ENCODE measurements at regions not wholly inside any gene's neighbourhood (a gene's known extent, or its start where the extent isn't known, plus 50 kb on each side); places are given as distances from the start of the nearest gene placed in this dataset.

DNA sequence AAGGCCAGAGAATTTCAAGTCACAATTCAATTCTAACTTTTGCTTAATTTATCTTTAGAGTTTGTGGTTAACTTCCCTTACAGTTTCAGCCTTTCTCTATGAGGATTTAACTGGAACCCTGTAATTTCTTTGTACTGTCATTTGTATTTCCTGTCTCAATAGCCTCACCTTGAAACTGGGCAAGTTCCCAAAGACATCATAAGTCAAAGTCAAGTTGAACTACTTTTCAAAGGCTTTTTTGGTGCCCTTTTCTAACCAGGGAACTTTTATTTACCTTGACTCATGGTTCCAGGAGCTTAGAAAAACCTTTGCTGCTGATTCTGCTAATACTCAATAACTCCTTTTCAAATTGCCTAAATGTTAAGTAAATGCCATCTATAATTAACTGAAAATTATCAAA lies 200.8 kb upstream of the KRR1 start:
- H3K9me3 ChIP-seq (ENCODE audit: control insufficient read depth, low read length) = no peaks in the 10 kb centered on the region
- H3K4me3 ChIP-seq (ENCODE audit: insufficient read depth, low read depth, low read length, poor library complexity, severe bottlenecking) = no peak overlapping the region
- no peak overlapping the region for H3K27ac ChIP-seq (ENCODE audit: insufficient read depth, low read length, poor library complexity, severe bottlenecking)
- H3K4me1 ChIP-seq (ENCODE audit: control insufficient read depth, insufficient read depth, low read length, poor library complexity, severe bottlenecking) = no peaks in the 10 kb centered on the region
- no peak for DNase-seq
- no peaks in the 10 kb centered on the region for H3K36me3 ChIP-seq (ENCODE audit: control insufficient read depth, insufficient read depth, low read length)
- H3K27me3 ChIP-seq (replicated peaks; ENCODE audit: control insufficient read depth, insufficient read depth, low read length, poor library complexity, severe bottlenecking) = no peaks in the 10 kb centered on the region

DNA sequence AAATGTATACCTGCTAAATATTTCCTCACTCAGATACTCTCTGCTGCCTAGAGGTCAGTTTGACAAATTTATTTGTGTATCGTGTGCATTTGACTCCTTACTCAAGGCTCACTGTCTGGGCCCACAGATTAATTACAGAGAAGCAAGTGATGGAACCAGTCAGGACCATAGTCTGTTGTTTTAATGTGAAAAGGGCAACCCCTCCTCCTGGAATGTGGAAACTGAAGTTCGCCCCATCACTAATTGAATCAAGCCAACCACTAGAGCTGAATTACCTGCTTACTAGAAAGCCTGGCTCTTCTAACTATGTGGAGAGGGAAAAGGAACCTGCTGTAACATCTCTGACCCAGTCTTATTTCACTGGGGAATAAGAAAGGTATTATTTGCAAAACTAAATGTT lies 199.9 kb upstream of the KRR1 start:
- Histone ChIP-seq H3K4me1 (ENCODE audit: control insufficient read depth, insufficient read depth, low read length, poor library complexity, severe bottlenecking) (no peaks in the 10 kb centered on the region), H3K27ac (ENCODE audit: insufficient read depth, low read length, poor library complexity, severe bottlenecking) (no peak overlapping the region)

DNA sequence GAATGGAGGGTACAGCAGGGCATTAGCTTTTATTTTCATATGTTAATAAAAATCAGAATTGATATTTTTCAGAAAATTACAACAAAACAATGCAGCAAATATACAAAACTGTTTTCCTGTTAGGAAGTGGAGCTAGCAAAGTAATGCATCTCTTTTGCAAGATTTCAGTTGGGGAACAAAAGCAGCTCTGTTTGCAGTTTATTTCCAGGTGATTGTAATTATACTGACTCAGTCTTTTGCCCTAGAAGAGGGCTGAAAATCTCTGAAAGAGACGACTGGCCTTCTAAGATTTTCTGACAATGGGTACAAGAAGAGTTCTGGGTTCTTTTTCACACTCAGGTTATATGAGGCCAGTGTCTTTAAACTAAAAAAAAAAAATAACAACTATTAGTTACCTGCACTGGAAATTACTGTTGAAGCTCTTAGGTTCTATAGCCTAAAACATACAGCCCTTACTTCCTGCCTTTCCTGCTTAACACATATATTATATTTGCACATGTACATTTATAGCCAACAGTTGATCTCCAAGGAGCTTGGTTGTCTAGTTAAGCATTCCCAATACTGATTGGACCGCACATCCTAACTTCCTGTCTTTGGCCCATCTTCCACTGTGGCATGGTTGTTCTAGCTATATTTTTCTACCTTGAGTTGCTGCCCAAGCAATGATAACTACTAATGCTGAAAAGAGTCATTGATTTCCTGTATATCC lies 199.1 kb upstream of the KRR1 start:
- no peaks in the 10 kb centered on the region for H3K36me3 ChIP-seq (ENCODE audit: control insufficient read depth, insufficient read depth, low read length)
- no peak overlapping the region for H3K27ac ChIP-seq (ENCODE audit: insufficient read depth, low read length, poor library complexity, severe bottlenecking)
- H3K27me3 ChIP-seq (replicated peaks; ENCODE audit: control insufficient read depth, insufficient read depth, low read length, poor library complexity, severe bottlenecking) = no peaks in the 10 kb centered on the region
- H3K4me3 ChIP-seq (ENCODE audit: insufficient read depth, low read depth, low read length, poor library complexity, severe bottlenecking) = no peak overlapping the region
- no peak for DNase-seq
- no peaks in the 10 kb centered on the region for H3K4me1 ChIP-seq (ENCODE audit: control insufficient read depth, insufficient read depth, low read length, poor library complexity, severe bottlenecking)
- no peaks in the 10 kb centered on the region for H3K9me3 ChIP-seq (ENCODE audit: control insufficient read depth, low read length)

More for the DNA sequence above, 199.9 kb upstream of the KRR1 start:
- no peak overlapping the region for H3K4me3 ChIP-seq (ENCODE audit: insufficient read depth, low read depth, low read length, poor library complexity, severe bottlenecking)
- H3K27me3 ChIP-seq (replicated peaks; ENCODE audit: control insufficient read depth, insufficient read depth, low read length, poor library complexity, severe bottlenecking) = no peaks in the 10 kb centered on the region
- H3K9me3 ChIP-seq (ENCODE audit: control insufficient read depth, low read length) = no peaks in the 10 kb centered on the region
- no peak for DNase-seq
- no peaks in the 10 kb centered on the region for H3K36me3 ChIP-seq (ENCODE audit: control insufficient read depth, insufficient read depth, low read length)

DNA sequence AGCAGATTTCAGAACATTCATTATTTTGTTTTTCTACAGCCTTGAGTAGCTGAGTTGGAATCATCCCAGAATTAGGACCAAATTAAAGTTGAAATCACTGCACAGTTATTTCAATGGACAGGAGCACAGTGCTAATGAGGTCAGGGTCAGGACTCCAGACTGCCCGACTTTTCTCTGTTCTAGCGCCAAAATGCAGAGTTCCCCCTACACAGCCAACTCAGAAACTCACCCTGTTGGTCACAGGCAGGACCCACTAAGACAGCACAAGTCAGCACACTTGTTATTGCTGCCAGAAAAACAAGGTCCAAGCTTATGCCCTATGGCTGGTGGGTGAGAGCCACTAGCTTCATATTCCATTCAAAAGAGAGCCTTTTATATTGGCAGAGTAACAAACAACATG lies 198.1 kb upstream of the KRR1 start:
- no peak overlapping the region for H3K4me3 ChIP-seq (ENCODE audit: insufficient read depth, low read depth, low read length, poor library complexity, severe bottlenecking)
- H3K36me3 ChIP-seq (ENCODE audit: control insufficient read depth, insufficient read depth, low read length) = no peaks in the 10 kb centered on the region
- DNase-seq = no peak
- H3K27ac ChIP-seq (ENCODE audit: insufficient read depth, low read length, poor library complexity, severe bottlenecking) = no peak overlapping the region
- no peaks in the 10 kb centered on the region for H3K27me3 ChIP-seq (replicated peaks; ENCODE audit: control insufficient read depth, insufficient read depth, low read length, poor library complexity, severe bottlenecking)
- no peaks in the 10 kb centered on the region for H3K9me3 ChIP-seq (ENCODE audit: control insufficient read depth, low read length)
- H3K4me1 ChIP-seq (ENCODE audit: control insufficient read depth, insufficient read depth, low read length, poor library complexity, severe bottlenecking) = no peaks in the 10 kb centered on the region

DNA sequence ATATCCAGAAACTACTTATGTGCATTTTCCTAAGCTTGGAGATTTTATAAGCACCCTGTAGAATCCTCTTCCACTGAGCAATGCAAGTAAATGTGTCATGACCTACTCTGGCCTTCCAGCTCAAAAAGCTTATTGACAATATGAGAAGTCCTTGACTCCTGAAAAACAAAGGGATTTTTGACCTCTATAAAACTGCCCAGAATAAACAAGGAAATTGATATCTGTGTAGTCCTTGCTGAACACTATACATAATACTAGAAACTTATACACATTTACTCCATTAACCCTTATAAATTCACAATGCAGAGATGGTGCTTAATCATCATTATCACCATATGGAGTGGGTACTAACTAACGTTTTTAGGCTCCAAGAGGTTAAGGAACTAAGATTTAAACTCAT lies 197.4 kb upstream of the KRR1 start:
- H3K4me3 ChIP-seq (ENCODE audit: insufficient read depth, low read depth, low read length, poor library complexity, severe bottlenecking) = no peak overlapping the region
- no peaks in the 10 kb centered on the region for H3K36me3 ChIP-seq (ENCODE audit: control insufficient read depth, insufficient read depth, low read length)
- H3K4me1 ChIP-seq (ENCODE audit: control insufficient read depth, insufficient read depth, low read length, poor library complexity, severe bottlenecking) = no peaks in the 10 kb centered on the region
- no peak overlapping the region for H3K27ac ChIP-seq (ENCODE audit: insufficient read depth, low read length, poor library complexity, severe bottlenecking)
- no peaks in the 10 kb centered on the region for H3K27me3 ChIP-seq (replicated peaks; ENCODE audit: control insufficient read depth, insufficient read depth, low read length, poor library complexity, severe bottlenecking)
- DNase-seq = no peak
- no peaks in the 10 kb centered on the region for H3K9me3 ChIP-seq (ENCODE audit: control insufficient read depth, low read length)

DNA sequence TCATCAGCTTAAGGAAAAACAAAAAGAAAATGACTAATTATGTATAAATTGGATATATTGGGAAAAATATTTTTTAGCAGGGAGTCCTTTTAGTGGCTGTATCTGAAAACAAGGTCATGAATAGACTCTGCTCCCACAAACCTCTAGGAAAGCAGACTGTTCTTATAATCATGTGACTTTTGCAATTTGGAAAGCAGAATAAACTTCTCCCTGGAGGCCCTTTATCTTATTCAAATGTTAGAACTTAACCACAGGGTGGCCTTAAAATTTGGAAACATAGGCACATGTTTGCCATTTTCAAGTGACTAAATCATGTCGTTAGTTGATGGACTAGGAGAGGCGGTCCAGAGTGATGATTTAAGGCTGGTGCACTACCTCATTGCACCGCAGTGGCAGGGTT lies 196.6 kb upstream of the KRR1 start:
- no peak overlapping the region for H3K4me3 ChIP-seq (ENCODE audit: insufficient read depth, low read depth, low read length, poor library complexity, severe bottlenecking)
- H3K4me1 ChIP-seq (ENCODE audit: control insufficient read depth, insufficient read depth, low read length, poor library complexity, severe bottlenecking) = no peaks in the 10 kb centered on the region
- H3K27me3 ChIP-seq (replicated peaks; ENCODE audit: control insufficient read depth, insufficient read depth, low read length, poor library complexity, severe bottlenecking) = no peaks in the 10 kb centered on the region
- no peaks in the 10 kb centered on the region for H3K9me3 ChIP-seq (ENCODE audit: control insufficient read depth, low read length)
- H3K27ac ChIP-seq (ENCODE audit: insufficient read depth, low read length, poor library complexity, severe bottlenecking) = no peak overlapping the region
- no peak for DNase-seq
- H3K36me3 ChIP-seq (ENCODE audit: control insufficient read depth, insufficient read depth, low read length) = no peaks in the 10 kb centered on the region

DNA sequence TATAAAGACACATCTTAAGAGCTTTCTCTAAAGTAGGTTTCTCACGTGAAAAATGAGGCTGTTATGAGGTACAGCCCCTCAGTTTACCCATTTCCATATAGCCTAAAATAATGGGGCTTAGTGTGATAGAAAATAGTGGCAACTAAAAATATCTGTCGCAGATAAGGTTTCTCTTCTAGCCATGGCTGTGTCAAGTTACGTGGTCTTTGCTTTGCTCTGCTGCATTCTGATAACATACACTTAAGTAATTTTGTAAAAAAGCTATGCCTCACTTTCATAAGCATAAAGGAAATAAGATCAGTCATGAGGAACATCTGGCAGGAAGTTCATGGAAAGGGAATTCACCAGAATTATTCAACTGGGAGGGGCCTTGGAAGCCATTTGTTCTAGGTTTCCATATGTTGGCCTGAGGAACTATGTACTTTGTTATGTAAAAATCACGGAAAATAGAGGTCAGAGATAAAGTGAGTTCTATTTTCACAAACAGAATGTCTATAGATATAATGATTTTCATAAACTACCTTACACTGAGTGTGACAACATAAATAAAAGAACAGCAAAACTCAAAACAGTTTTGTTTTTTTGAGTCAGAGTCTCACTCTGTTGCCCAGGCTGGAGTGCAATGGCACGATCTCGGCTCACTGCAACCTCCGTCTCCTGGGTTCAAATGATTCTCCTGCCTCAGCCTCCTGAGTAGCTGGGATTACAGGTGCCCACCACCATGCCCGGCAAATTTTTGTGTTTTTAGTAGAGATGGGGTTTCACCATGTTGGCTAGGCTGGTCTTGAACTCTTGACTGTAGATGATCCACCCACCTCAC lies 195.6 kb upstream of the KRR1 start:
- Histone ChIP-seq H3K36me3 (ENCODE audit: control insufficient read depth, insufficient read depth, low read length) (no peaks in the 10 kb centered on the region), H3K4me3 (ENCODE audit: insufficient read depth, low read depth, low read length, poor library complexity, severe bottlenecking) (no peak overlapping the region), H3K9me3 (ENCODE audit: control insufficient read depth, low read length) (no peaks in the 10 kb centered on the region), H3K27ac (ENCODE audit: insufficient read depth, low read length, poor library complexity, severe bottlenecking) (no peak overlapping the region), H3K27me3 (replicated peaks; ENCODE audit: control insufficient read depth, insufficient read depth, low read length, poor library complexity, severe bottlenecking) (no peaks in the 10 kb centered on the region), H3K4me1 (ENCODE audit: control insufficient read depth, insufficient read depth, low read length, poor library complexity, severe bottlenecking) (no peaks in the 10 kb centered on the region)
- DNase-seq = no peak

DNA sequence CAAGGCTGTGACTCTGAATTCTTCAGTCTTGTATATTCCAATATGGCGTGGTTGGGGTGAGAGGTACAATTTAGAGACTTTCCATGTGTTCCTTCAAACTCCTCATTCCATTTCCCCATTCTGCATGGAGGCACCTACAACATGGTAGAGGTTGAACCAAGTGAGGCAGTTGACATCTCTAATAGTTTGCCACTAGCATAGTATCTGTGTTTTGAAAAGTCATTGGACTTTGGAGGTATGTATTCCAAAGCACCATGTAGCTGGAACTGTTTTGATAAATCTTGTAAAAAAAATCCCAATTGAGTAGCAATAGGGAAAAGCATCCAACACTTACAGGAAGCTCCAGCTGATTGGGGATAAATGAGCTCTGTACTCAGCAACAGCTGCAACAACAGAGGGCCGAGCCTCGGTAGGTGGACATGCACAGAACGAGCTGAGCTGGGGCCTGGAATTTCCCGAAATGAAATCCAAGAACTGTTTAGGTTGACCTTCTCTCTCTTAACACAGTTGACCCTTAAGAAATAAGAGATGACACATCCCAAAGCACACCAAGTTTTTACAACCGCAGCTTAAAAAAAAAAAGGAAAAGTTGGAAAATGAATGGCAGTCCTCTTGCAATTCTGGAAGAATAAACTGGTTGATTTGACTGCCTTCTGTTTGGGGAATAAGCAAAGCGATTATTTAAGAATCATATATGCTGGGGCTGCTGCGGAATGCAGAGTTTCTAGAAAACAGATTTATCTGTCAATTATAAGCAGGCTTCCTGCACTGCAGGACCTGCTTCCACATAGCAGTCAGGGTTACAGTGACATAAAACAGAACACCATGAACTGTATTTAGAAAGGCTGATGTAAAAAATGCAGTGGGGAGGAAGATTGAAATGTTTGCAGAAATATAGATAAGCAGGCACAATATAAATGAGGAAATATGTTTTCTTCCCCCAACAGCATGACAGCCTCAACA lies 194.6 kb upstream of the KRR1 start:
- no peak for DNase-seq
- Histone ChIP-seq H3K27ac (ENCODE audit: insufficient read depth, low read length, poor library complexity, severe bottlenecking) (no peak overlapping the region), H3K4me3 (ENCODE audit: insufficient read depth, low read depth, low read length, poor library complexity, severe bottlenecking) (no peak overlapping the region), H3K36me3 (ENCODE audit: control insufficient read depth, insufficient read depth, low read length) (no peaks in the 10 kb centered on the region), H3K4me1 (ENCODE audit: control insufficient read depth, insufficient read depth, low read length, poor library complexity, severe bottlenecking) (no peaks in the 10 kb centered on the region), H3K9me3 (ENCODE audit: control insufficient read depth, low read length) (no peaks in the 10 kb centered on the region), H3K27me3 (replicated peaks; ENCODE audit: control insufficient read depth, insufficient read depth, low read length, poor library complexity, severe bottlenecking) (no peaks in the 10 kb centered on the region)

DNA sequence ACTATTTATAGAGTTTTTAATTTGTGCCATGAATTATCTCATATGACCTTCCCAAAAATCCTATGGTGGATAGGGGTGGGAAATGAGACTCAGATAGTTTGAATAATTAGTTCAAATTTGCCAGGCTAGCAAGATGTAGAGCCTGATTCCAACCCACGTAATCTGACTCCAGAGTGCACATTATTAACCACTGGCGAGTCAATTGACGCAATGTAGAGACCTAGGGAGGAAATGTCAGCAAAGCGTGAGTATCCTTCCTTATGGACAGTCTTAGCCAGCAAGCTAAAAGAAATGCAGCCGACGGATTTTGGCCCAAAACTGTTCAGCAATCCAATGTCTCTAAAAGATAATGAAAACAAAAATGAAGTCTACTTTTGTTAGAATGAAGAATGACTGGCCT lies 193.3 kb upstream of the KRR1 start:
- no peak for DNase-seq
- Histone ChIP-seq H3K4me1 (ENCODE audit: control insufficient read depth, insufficient read depth, low read length, poor library complexity, severe bottlenecking) (no peaks in the 10 kb centered on the region), H3K27ac (ENCODE audit: insufficient read depth, low read length, poor library complexity, severe bottlenecking) (no peak overlapping the region), H3K27me3 (replicated peaks; ENCODE audit: control insufficient read depth, insufficient read depth, low read length, poor library complexity, severe bottlenecking) (no peaks in the 10 kb centered on the region), H3K36me3 (ENCODE audit: control insufficient read depth, insufficient read depth, low read length) (no peaks in the 10 kb centered on the region), H3K4me3 (ENCODE audit: insufficient read depth, low read depth, low read length, poor library complexity, severe bottlenecking) (no peak overlapping the region), H3K9me3 (ENCODE audit: control insufficient read depth, low read length) (no peaks in the 10 kb centered on the region)

Measured in effector memory CD4-positive, alpha-beta T cell (primary cell).